ENCODE measurements at regions not wholly inside any gene's neighbourhood (a gene's known extent, or its start where the extent isn't known, plus 50 kb on each side); places are given as distances from the start of the nearest gene placed in this dataset.

- no peaks in the 10 kb centered on the region for H3K27me3 ChIP-seq (ENCODE audit: control insufficient read depth, insufficient read depth, low read length)
- H3K4me3 ChIP-seq (ENCODE audit: low read length in 3 of 3), result no peak overlapping the region
- DNase-seq, result no peak
- H3K4me1 ChIP-seq (ENCODE audit: control insufficient read depth in 2 of 3, insufficient read depth in 2 of 3, low read depth in 1 of 3, low read length in 3 of 3), result no peaks in the 10 kb centered on the region
- TF ChIP-seq CTCF (IDR thresholded peaks at IDR 0.05; ENCODE audit: borderline replicate concordance, extremely low read depth, insufficient read depth), result no peak
- no peaks in the 10 kb centered on the region for H3K36me3 ChIP-seq (ENCODE audit: control insufficient read depth in 2 of 3, insufficient read depth in 3 of 3, low read length in 3 of 3)
- intact Hi-C loops (cut with DNase I), result no loop called here
- no peak overlapping the region for H3K9ac ChIP-seq (ENCODE audit: low read length in 3 of 3)
- FAIRE-seq, result no peak
- H3K9me3 ChIP-seq (ENCODE audit: control insufficient read depth in 2 of 3, insufficient read depth in 1 of 3, low read length in 3 of 3), result peaks cover 0 to 2% (median 0%) of the 10 kb centered on the region in 3 donors
- no peak overlapping the region for H3K27ac ChIP-seq (ENCODE audit: low read depth in 2 of 2, low read length in 2 of 2)
These were observed 98.3 kb upstream of the SLC6A11 start for GRCh38 chr3:10717756-10718155.

GRCh38 chr3:10721101-10721500 lies 94.9 kb upstream of the SLC6A11 start:
- TF ChIP-seq CTCF (IDR thresholded peaks at IDR 0.05; ENCODE audit: borderline replicate concordance, extremely low read depth, insufficient read depth), result no peak
- FAIRE-seq (no peak), DNase-seq (no peak)
- no peaks in the 10 kb centered on the region for H3K4me1 ChIP-seq (ENCODE audit: control insufficient read depth in 2 of 3, insufficient read depth in 2 of 3, low read depth in 1 of 3, low read length in 3 of 3)
- no peaks in the 10 kb centered on the region for H3K27me3 ChIP-seq (ENCODE audit: control insufficient read depth, insufficient read depth, low read length)
- H3K4me3 ChIP-seq (ENCODE audit: low read length in 3 of 3), result no peak overlapping the region
- intact Hi-C loops (cut with DNase I), result no loop called here
- no peaks in the 10 kb centered on the region for H3K9me3 ChIP-seq (ENCODE audit: control insufficient read depth in 2 of 3, insufficient read depth in 1 of 3, low read length in 3 of 3)
- no peaks in the 10 kb centered on the region for H3K36me3 ChIP-seq (ENCODE audit: control insufficient read depth in 2 of 3, insufficient read depth in 3 of 3, low read length in 3 of 3)
- no peak overlapping the region for H3K27ac ChIP-seq (ENCODE audit: low read depth in 2 of 2, low read length in 2 of 2)
- H3K9ac ChIP-seq (ENCODE audit: low read length in 3 of 3), result no peak overlapping the region

GRCh38 chr3:10722911-10723310 lies 93.1 kb upstream of the SLC6A11 start:
- Histone ChIP-seq H3K27me3 (ENCODE audit: control insufficient read depth, insufficient read depth, low read length) (no peaks in the 10 kb centered on the region), H3K4me1 (ENCODE audit: control insufficient read depth in 2 of 3, insufficient read depth in 2 of 3, low read depth in 1 of 3, low read length in 3 of 3) (no peaks in the 10 kb centered on the region), H3K36me3 (ENCODE audit: control insufficient read depth in 2 of 3, insufficient read depth in 3 of 3, low read length in 3 of 3) (no peaks in the 10 kb centered on the region), H3K27ac (ENCODE audit: low read depth in 2 of 2, low read length in 2 of 2) (no peak overlapping the region), H3K9me3 (ENCODE audit: control insufficient read depth in 2 of 3, insufficient read depth in 1 of 3, low read length in 3 of 3) (no peaks in the 10 kb centered on the region), H3K9ac (ENCODE audit: low read length in 3 of 3) (no peak overlapping the region), H3K4me3 (ENCODE audit: low read length in 3 of 3) (no peak overlapping the region)
- intact Hi-C loops (cut with DNase I), result no loop called here
- FAIRE-seq (no peak), DNase-seq (peak in 1 of 5 donors; percentile 2)
- TF ChIP-seq CTCF (IDR thresholded peaks at IDR 0.05; ENCODE audit: borderline replicate concordance, extremely low read depth, insufficient read depth), result no peak

- TF ChIP-seq CTCF (IDR thresholded peaks at IDR 0.05; ENCODE audit: borderline replicate concordance, extremely low read depth, insufficient read depth), result no peak
- intact Hi-C loops (cut with DNase I), result no loop called here
- Histone ChIP-seq H3K36me3 (ENCODE audit: control insufficient read depth in 2 of 3, insufficient read depth in 3 of 3, low read length in 3 of 3) (no peaks in the 10 kb centered on the region), H3K4me3 (ENCODE audit: low read length in 3 of 3) (no peak overlapping the region), H3K9ac (ENCODE audit: low read length in 3 of 3) (no peak overlapping the region), H3K9me3 (ENCODE audit: control insufficient read depth in 2 of 3, insufficient read depth in 1 of 3, low read length in 3 of 3) (no peaks in the 10 kb centered on the region), H3K27me3 (ENCODE audit: control insufficient read depth, insufficient read depth, low read length) (no peaks in the 10 kb centered on the region), H3K27ac (ENCODE audit: low read depth in 2 of 2, low read length in 2 of 2) (no peak overlapping the region), H3K4me1 (ENCODE audit: control insufficient read depth in 2 of 3, insufficient read depth in 2 of 3, low read depth in 1 of 3, low read length in 3 of 3) (no peaks in the 10 kb centered on the region)
- FAIRE-seq (no peak), DNase-seq (no peak)
These were observed 92.0 kb upstream of the SLC6A11 start for GRCh38 chr3:10723991-10724390.

Measured in kidney (tissue), 13 donors.